CD14-positive monocyte (primary cell): ENCODE measurements at regions not wholly inside any gene's neighbourhood (a gene's known extent, or its start where the extent isn't known, plus 50 kb on each side); places are given as distances from the start of the nearest gene placed in this dataset.
"Not testable (repeated sequence)": the region's sequence is repeated elsewhere in the genome, so short reads cannot be mapped to it uniquely, and the experiment has no call there.

Experiments used
- DNase-seq, 3 donors: peaks; one replicate each; pipeline ENCODE4 v3.0.0-alpha.2; 2011 to 2022
- H2AFZ ChIP-seq: 2 replicates; pipeline ENCODE4 v1.6.0; 2012; ENCODE audit warnings: mild to moderate bottlenecking, low read depth, low read length, inconsistent platforms; ENCODE audit not compliant: insufficient read depth, poor library complexity, severe bottlenecking
- H3K27ac ChIP-seq, 2 donors: 1 replicate in 1 of 2; 2 replicates in 1 of 2; pipeline ENCODE4 v1.5.1; 2012 to 2013; ENCODE audit warnings: low read length in 2 of 2, control low read depth in 1 of 2, inconsistent platforms in 1 of 2, low read depth in 1 of 2, mild to moderate bottlenecking in 1 of 2
- H3K27me3 ChIP-seq, 2 donors: one replicate each; pipeline versions ENCODE4 v1.6.0 to v1.6.1; 2011 to 2013; ENCODE audit warnings: low read length in 2 of 2; ENCODE audit not compliant: control insufficient read depth in 2 of 2, insufficient read depth in 2 of 2
- H3K36me3 ChIP-seq, 2 donors: replicated peaks in 1 of 2; 1 replicate in 1 of 2; 2 replicates in 1 of 2; pipeline versions ENCODE4 v1.5.1 to v1.6.1; 2012 to 2013; ENCODE audit warnings: low read length in 2 of 2, control low read depth in 1 of 2, inconsistent platforms in 1 of 2, mild to moderate bottlenecking in 1 of 2; ENCODE audit not compliant: insufficient read depth in 2 of 2, control insufficient read depth in 1 of 2
- H3K4me1 ChIP-seq, 2 donors: 1 replicate in 1 of 2; 2 replicates in 1 of 2; pipeline versions ENCODE4 v1.5.1 to v1.6.1; 2012 to 2013; ENCODE audit warnings: low read length in 2 of 2, control low read depth in 1 of 2, inconsistent platforms in 1 of 2, mild to moderate bottlenecking in 1 of 2, moderate library complexity in 1 of 2; ENCODE audit not compliant: insufficient read depth in 2 of 2, control insufficient read depth in 1 of 2
- H3K4me2 ChIP-seq: replicated peaks from 2 replicates; pipeline ENCODE3; 2012; ENCODE audit warnings: low read length, moderate library complexity, mild to moderate bottlenecking; ENCODE audit not compliant: poor library complexity, severe bottlenecking; ENCODE audit errors: extremely low read depth
- H3K4me3 ChIP-seq, 3 experiments: fragments of 200-600 bp in 1 of 3; sonication (generic) in 1 of 3; replicated peaks in 1 of 3; 1 replicate in 2 of 3; 2 replicates in 1 of 3; pipeline ENCODE4 v1.5.1; 2011 to 2013; ENCODE audit warnings: low read length in 3 of 3, mild to moderate bottlenecking in 3 of 3, control low read depth in 2 of 3, low read depth in 2 of 3, inconsistent platforms in 1 of 3, moderate library complexity in 1 of 3
- H3K79me2 ChIP-seq: 2 replicates; pipeline ENCODE4 v1.6.0; 2012; ENCODE audit warnings: mild to moderate bottlenecking, control low read depth, inconsistent platforms, low read length, moderate library complexity; ENCODE audit not compliant: insufficient read depth
- H3K9ac ChIP-seq: 2 replicates; pipeline ENCODE4 v1.6.0; 2017; ENCODE audit warnings: low read length, mild to moderate bottlenecking; ENCODE audit not compliant: insufficient read depth, poor library complexity, severe bottlenecking
- H3K9me3 ChIP-seq, 2 donors: replicated peaks in 1 of 2; 1 replicate in 1 of 2; 2 replicates in 1 of 2; pipeline versions ENCODE4 v1.5.1 to v1.6.1; 2012 to 2013; ENCODE audit warnings: low read length in 2 of 2, control low read depth in 1 of 2; ENCODE audit not compliant: control insufficient read depth in 1 of 2, insufficient read depth in 1 of 2
- H4K20me1 ChIP-seq: 2 replicates; pipeline ENCODE4 v1.6.0; 2012; ENCODE audit warnings: mild to moderate bottlenecking, low read length, control low read depth, moderate library complexity; ENCODE audit not compliant: insufficient read depth
- H3K27ac Mint-ChIP-seq, 7 donors: one replicate each; pipeline ENCODE4 v1.8.0; 2020; ENCODE audit warnings: mild to moderate bottlenecking in 7 of 7, mixed read lengths in 7 of 7, moderate library complexity in 6 of 7, inconsistent platforms in 2 of 7
- H3K27me3 Mint-ChIP-seq, 3 donors: one replicate each; pipeline ENCODE4 v1.8.0; 2021 to 2022; ENCODE audit warnings: low read depth in 3 of 3, mild to moderate bottlenecking in 3 of 3, mixed read lengths in 3 of 3, moderate library complexity in 3 of 3, inconsistent platforms in 1 of 3
- H3K36me3 Mint-ChIP-seq, 2 donors: one replicate each; pipeline ENCODE4 v1.8.0; 2020; ENCODE audit warnings: mixed read lengths in 2 of 2, inconsistent platforms in 1 of 2, mild to moderate bottlenecking in 1 of 2
- H3K4me1 Mint-ChIP-seq: one replicate; pipeline ENCODE4 v1.8.0; 2020; ENCODE audit warnings: mild to moderate bottlenecking, mixed read lengths
- H3K4me3 Mint-ChIP-seq, 2 donors: one replicate each; pipeline ENCODE4 v1.8.0; 2020; ENCODE audit warnings: mild to moderate bottlenecking in 2 of 2, mixed read lengths in 2 of 2, moderate library complexity in 1 of 2
- H3K9me3 Mint-ChIP-seq, 7 donors: one replicate each; pipeline ENCODE4 v1.8.0; 2020 to 2022; ENCODE audit warnings: mixed read lengths in 7 of 7, mild to moderate bottlenecking in 6 of 7, moderate library complexity in 6 of 7, inconsistent platforms in 2 of 7
- CTCF ChIP-seq: fragments of 200-600 bp; IDR thresholded peaks from one replicate; pipeline ENCODE4 v1.8.0; 2022; ENCODE audit warnings: antibody characterized with exemption, mild to moderate bottlenecking
- WGBS: methylation state at CpG from one replicate; pipeline ENCODE4 v1.1.5; 2013; ENCODE audit warnings: missing lambda C conversion rate; ENCODE audit not compliant: insufficient coverage; 5-methylcytosine and 5-hydroxymethylcytosine counted together
- intact Hi-C, 2 donors: fragments of 100-400 bp; cut with micrococcal nuclease; formaldehyde crosslinking; loops; one replicate each; pipeline versions ENCODE4 v1.15.0 to v1.15.1; 2023

- no peak overlapping the region for H3K9ac ChIP-seq
- peaks cover 11% of the 10 kb centered on the region for H3K4me1 Mint-ChIP-seq
- H3K4me2 ChIP-seq = no peak overlapping the region
- peaks cover 17 to 19% of the 10 kb centered on the region in 2 donors for H3K9me3 ChIP-seq
- H3K4me3 Mint-ChIP-seq = no peak overlapping the region
- H3K27me3 Mint-ChIP-seq = peaks cover 0 to 6% (median 2%) of the 10 kb centered on the region in 3 donors
- WGBS = 100% methylated on average over 4 of the region's 7 CpGs
- no peaks in the 10 kb centered on the region for H4K20me1 ChIP-seq
- H3K27ac Mint-ChIP-seq = no peak overlapping the region
- H2AFZ ChIP-seq = no peak overlapping the region
- no peaks in the 10 kb centered on the region for H3K27me3 ChIP-seq
- peaks cover 7 to 10% of the 10 kb centered on the region in 2 donors for H3K4me1 ChIP-seq
- H3K4me3 ChIP-seq = no peak overlapping the region
- DNase-seq = no peak
- H3K79me2 ChIP-seq = no peaks in the 10 kb centered on the region
- TF ChIP-seq CTCF = no peak
- no peak overlapping the region for H3K27ac ChIP-seq
- no peaks in the 10 kb centered on the region for H3K36me3 ChIP-seq
- intact Hi-C loops = no loop called here
- peaks cover 11 to 37% (median 25%) of the 10 kb centered on the region in 7 donors for H3K9me3 Mint-ChIP-seq
- H3K36me3 Mint-ChIP-seq = no peaks in the 10 kb centered on the region
These were observed 117.9 kb upstream of the SPATA31C2 start for GRCh38 chr9:88256216-88256615.

GRCh38 chr9:88255806-88256205 lies 117.5 kb upstream of the SPATA31C2 start:
- H3K36me3 Mint-ChIP-seq, intact Hi-C loops, H3K27me3 Mint-ChIP-seq, H3K27me3 ChIP-seq, H3K9ac ChIP-seq, H3K4me2 ChIP-seq, H3K27ac Mint-ChIP-seq, H3K36me3 ChIP-seq, DNase-seq, H3K79me2 ChIP-seq, H3K4me1 ChIP-seq, H3K4me3 Mint-ChIP-seq, H4K20me1 ChIP-seq, H2AFZ ChIP-seq, H3K27ac ChIP-seq, H3K4me3 ChIP-seq: not testable (repeated sequence)
- peaks cover 19 to 22% of the 10 kb centered on the region in 2 donors for H3K9me3 ChIP-seq
- WGBS = 19% methylated on average over 3 of the region's 4 CpGs
- Mint-ChIP-seq H3K9me3 (peaks cover 15 to 40% (median 29%) of the 10 kb centered on the region in 7 donors), H3K4me1 (peaks cover 11% of the 10 kb centered on the region)
